RCC 7860 (cell line): ENCODE measurements at regions not wholly inside any gene's neighbourhood (a gene's known extent, or its start where the extent isn't known, plus 50 kb on each side); places are given as distances from the start of the nearest gene placed in this dataset.
"Not testable (repeated sequence)": the region's sequence is repeated elsewhere in the genome, so short reads cannot be mapped to it uniquely, and the experiment has no call there.

ENCODE experiments used
- DNase-seq: peaks from one replicate; pipeline ENCODE4 v3.0.0-alpha.2; 2015; ENCODE audit warnings: low spot score
- FAIRE-seq: peaks from 2 replicates; lab custom pipeline; 2012; peaks lifted over from hg19 to GRCh38; lab: Jason Lieb, UNC

GRCh38 chr5:56316299-56316994 is 83.3 kb upstream of the ANKRD55 start:
- FAIRE-seq, result no peak
- DNase-seq, result no peak

DNA sequence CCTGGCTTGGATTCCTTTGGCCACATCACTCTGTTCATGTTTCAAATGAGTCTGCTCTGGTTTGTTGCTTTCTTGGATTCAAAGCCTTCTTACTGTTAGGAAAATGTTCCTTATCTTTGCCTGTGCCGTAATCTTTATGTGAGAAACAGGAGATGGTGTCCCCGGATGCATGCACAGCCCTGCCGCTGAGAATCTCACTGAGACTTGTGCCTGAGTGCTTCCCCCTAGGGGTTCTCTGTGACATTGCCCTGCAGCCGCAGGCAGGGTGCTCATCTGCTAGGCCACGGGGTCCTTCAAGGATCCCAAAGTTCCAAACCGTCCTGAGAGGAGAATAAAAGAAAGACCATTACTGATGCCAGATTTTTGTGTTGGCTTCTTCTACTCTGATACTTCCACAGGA is 81.4 kb upstream of the ANKRD55 start:
- no peak for FAIRE-seq
- no peak for DNase-seq

DNA sequence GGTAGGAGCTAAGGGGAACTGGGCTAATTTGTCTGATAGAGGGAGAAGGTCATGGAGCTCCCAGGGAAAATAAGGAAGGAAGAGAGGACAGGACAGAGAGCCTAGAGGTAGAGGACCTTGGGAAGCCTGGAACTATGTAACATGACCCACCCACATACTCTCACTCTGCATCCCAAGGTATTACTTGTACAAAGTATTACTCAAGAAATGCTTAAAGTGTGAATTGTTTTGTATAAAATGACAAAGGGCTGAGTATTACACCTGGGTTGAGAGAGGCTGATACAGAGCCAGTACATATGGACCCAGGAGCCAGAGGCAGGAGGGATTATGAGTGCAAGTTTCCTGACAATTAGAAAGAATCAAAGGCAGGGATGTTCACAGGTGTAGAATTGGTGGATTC is 80.5 kb upstream of the ANKRD55 start:
- FAIRE-seq (no peak), DNase-seq (no peak)

DNA sequence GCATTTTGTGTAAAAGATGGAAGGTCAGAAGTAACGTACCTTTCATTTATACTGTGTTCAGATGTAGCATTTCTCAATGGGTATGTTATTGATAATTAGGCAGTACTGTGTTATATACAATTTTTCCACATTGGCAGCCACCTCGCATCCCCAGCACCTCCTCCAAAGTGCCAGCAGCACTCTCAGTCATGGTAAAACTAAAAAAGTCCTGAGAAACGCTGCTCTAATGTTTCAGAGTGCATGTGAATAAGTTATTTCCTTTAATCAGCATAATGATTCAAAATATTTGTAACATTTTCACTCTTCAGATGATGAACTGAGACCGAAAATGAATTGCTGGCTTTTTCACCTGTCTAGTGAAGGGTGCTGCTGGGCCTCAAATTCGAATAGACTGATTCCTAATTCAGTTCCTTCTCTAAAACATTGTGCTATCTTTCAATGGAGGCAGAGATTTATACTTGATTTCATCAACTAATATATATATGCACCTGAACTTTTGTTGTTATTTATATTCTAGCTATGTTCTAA is 79.9 kb upstream of the ANKRD55 start:
- FAIRE-seq, result no peak

DNA sequence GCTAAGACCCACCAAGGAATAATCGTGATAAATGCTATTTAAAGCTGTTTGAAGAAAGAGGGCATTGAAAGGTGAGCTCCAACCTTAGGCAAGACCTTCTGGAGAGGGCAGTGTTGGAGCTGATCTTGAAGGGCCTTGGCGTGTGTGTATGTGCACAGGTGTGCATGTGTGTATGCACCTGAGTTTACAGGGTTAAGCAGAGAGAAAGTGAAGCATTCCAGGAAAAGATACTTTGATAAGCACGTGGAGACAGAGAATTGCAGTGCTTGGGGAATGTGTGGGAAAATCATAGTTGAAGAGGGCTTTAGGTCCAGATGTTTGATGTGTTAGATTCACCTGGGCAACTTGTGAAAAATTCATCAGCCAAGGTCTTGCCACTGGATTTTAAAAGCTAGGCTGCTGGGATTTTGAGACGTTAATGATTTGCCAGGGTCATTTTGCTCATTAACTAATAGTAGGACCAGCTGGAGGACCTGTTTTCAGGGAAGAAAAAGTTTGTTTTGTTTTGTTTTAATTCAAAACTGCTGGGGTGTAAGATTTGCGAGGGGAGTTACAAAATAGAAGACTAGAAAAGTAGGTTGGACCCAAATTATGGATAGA is 78.3 kb upstream of the ANKRD55 start:
- DNase-seq, result no peak
- no peak for FAIRE-seq

More for the DNA sequence above, 79.9 kb upstream of the ANKRD55 start:
- DNase-seq, result no peak

DNA sequence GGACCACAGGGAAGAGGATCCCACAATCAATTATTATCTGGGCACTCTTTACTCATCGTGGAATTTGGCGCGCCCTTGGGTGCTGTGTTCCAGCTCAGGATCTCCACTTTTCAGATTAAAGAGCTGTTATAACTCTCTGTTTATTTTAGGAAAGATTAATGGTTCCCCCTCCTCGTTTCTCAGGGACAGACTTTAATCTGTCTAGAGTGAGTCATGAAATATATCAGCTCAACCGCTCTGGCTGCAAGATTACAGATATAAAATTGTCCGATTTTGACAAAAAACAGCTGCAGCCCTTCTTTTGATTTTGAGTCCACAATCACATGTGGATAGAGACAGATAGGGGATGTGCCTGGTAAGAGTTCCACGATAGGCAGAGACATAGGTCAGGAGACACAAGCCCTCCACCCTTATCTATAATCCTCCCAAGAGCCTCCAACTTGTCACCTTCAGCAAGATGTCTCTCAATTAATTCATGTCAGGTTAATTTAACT is 77.6 kb upstream of the ANKRD55 start:
- FAIRE-seq (no peak), DNase-seq (no peak)

DNA sequence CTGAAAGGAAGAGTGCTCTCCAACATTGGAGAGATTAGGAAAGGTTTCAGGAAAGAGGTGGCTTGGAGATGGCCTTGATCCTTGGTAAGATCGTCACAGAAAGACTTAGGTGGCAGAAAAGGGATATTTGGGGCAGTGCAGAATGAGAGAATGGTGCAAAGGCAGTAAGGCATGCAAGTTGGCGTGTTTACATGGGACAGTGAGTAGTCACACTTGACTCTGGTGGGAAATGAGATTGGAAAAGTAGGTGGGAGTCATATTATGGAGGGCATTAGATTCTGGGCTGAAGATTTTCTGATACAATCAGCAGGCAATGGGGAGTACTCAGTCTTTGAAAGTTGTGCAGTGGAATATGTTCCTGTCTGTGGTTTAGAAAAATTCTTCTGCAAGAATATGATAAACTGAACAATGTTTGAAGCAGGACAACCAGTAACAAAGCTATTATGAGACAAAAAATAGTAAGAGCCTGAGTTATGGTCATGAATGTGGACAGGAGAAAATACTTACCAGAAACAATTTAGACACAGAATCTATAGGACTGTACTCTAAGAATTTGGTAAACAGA is 76.2 kb upstream of the ANKRD55 start:
- FAIRE-seq (no peak), DNase-seq (no peak)

- DNase-seq, result no peak
- FAIRE-seq, result no peak
Observed at GRCh38 chr5:56307714-56308333, 74.7 kb upstream of the ANKRD55 start.

DNA sequence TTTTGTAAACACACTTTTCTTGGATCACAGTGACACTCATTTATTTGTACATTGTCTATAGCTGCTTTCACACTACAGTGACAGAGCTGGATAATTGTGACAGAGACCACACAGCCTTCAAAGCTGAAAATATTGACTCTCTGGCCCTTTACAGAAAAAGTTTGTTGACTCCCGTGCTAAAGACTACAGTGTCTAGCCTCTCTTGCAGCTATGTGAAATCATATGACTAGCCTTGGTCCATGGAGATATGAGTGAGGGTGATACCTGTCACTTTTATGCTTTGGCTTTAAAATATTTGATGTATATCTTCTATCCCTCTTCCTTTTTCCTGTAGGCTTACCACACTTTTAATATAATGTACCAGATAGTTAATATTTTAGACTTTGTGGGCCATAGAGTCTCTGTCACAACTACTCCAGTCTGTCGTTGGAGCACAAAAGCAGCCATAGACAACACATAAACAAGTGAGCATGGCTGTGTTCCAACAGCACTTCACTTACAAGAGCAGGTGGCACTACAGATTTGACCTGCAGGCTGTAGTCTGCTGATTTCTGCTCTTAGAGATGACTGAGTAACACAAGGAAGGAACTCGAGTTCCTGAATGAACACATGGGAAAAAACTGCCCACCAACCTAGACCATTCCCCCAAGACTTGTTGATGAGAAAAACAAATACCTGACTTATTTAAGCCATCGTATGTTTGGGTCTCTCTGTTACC is 73.5 kb upstream of the ANKRD55 start:
- DNase-seq (no peak), FAIRE-seq (no peak)

GRCh38 chr5:56305001-56305950 is 72.1 kb upstream of the ANKRD55 start:
- DNase-seq, result no peak
- no peak for FAIRE-seq

DNA sequence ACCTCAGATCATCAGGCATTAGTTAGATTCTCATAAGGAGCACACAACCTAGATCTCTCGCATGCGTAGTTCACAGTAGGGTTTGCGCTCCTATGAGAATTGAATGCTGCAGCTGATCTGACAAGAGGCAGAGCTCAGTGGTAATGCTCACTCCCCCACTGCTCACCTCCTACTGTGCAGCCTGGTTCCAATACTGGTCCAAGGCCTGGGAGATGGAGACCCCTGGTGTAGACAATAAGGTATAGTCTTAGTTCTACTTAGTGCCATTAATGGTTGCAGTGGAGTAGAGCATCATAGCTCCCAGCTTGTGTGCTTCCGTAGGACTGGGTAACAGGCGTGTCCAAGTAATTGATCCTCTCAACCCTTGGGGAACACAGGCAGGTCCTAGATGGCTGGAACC is 70.4 kb upstream of the ANKRD55 start:
- no peak for FAIRE-seq
- DNase-seq, result no peak

- no peak for FAIRE-seq
- DNase-seq, result no peak
Observed at GRCh38 chr5:56302027-56302426, 68.9 kb upstream of the ANKRD55 start.

GRCh38 chr5:56301069-56301468 is 67.9 kb upstream of the ANKRD55 start:
- FAIRE-seq, result no peak

DNA sequence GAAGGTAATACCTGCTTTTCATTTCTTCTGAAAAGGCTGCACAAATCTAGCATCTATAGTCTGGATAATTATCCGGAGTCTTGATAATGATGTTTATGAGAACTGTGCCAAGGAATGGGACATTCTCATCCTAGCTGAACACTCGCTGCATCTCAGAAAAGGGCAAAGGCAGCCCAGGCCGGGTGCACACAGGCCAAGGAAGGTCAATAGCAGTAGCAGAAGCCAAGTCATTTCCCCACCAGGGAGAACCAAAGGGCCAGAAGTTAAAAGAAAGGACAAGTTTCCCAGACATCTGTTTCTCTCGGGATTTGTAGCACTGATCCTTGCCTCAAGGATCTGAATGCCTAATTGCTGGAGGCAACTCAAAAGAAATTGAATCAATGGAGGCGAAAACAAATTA is 66.1 kb upstream of the ANKRD55 start:
- FAIRE-seq (no peak), DNase-seq (no peak)

More at GRCh38 chr5:56301069-56301468, 67.9 kb upstream of the ANKRD55 start:
- no peak for DNase-seq

- no peak for DNase-seq
- no peak for FAIRE-seq
Observed at GRCh38 chr5:56298336-56299090, 65.4 kb upstream of the ANKRD55 start.

GRCh38 chr5:56297851-56298250 is 64.7 kb upstream of the ANKRD55 start:
- FAIRE-seq (no peak), DNase-seq (no peak)

- FAIRE-seq, DNase-seq: not testable (repeated sequence)
Observed at GRCh38 chr5:56295311-56295710, 62.2 kb upstream of the ANKRD55 start.

DNA sequence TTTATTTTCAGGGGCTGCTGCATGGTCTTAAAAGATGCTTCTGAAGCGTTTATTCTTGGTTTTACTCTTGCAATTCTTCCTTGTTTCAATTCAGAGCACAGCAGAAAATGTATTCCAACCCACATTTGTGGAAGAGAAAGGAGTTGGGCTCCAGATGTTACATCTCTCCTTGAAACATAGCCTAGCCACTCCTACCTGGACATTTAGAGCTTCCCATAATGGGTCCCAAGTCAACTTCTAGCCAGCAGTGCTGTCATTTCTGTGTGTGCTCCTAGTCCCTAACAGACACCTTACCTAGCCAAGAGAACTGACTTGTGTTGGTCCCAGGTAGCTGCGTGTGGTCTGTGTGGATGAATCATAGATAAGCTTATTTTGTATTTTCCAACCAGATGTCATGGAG is 61.2 kb upstream of the ANKRD55 start:
- FAIRE-seq, result no peak
- no peak for DNase-seq

GRCh38 chr5:56292874-56293273 is 59.7 kb upstream of the ANKRD55 start:
- not testable (repeated sequence) for DNase-seq, FAIRE-seq
